H1 (cell line): ENCODE measurements at regions not wholly inside any gene's neighbourhood (a gene's known extent, or its start where the extent isn't known, plus 50 kb on each side); places are given as distances from the start of the nearest gene placed in this dataset.

Experiments used
- CTCF ChIA-PET: fragments of 300-600 bp; sonication (Branson Sonifier 250); formaldehyde crosslinking; loops from one replicate; lab custom pipeline; 2021; ENCODE audit not compliant: partially characterized antibody; lab: Charles Lee
- POLR2A ChIA-PET: fragments of 300-600 bp; sonication (Branson Sonifier 250); formaldehyde crosslinking; loops from one replicate; lab custom pipeline; 2021; ENCODE audit warnings: inconsistent platforms; ENCODE audit not compliant: partially characterized antibody; lab: Charles Lee
- DNase-seq, 2 experiments: peaks; one replicate each; pipeline versions ENCODE4 v3.0.0 to v3.0.0-alpha.2; 2010 to 2022; ENCODE audit warnings: low spot score in 2 of 2, low read depth in 1 of 2, mixed read lengths in 1 of 2
- FAIRE-seq: peaks from 2 replicates; lab custom pipeline; 2011; peaks lifted over from hg19 to GRCh38; lab: Jason Lieb, UNC
- H2AFZ ChIP-seq: 2 replicates; pipeline ENCODE4 v1.8.1; 2012; ENCODE audit warnings: low read length, inconsistent platforms
- H2AK5ac ChIP-seq: 2 replicates; pipeline ENCODE4 v1.6.1; 2013; ENCODE audit warnings: low read depth, low read length
- H2BK120ac ChIP-seq: replicated peaks from 2 replicates; pipeline ENCODE3; 2013; ENCODE audit warnings: low read depth, low read length, inconsistent platforms
- H2BK12ac ChIP-seq: 2 replicates; pipeline ENCODE4 v1.6.1; 2013; ENCODE audit warnings: low read depth, low read length
- H2BK15ac ChIP-seq: 2 replicates; pipeline ENCODE4 v1.6.1; 2013; ENCODE audit warnings: low read length
- H2BK20ac ChIP-seq: 2 replicates; pipeline ENCODE4 v1.6.1; 2013; ENCODE audit warnings: low read length
- H2BK5ac ChIP-seq: 2 replicates; pipeline ENCODE4 v1.6.1; 2013; ENCODE audit warnings: low read depth, low read length
- H3K14ac ChIP-seq: 2 replicates; pipeline ENCODE4 v1.6.1; 2013; ENCODE audit warnings: inconsistent platforms; ENCODE audit not compliant: insufficient read length
- H3K18ac ChIP-seq: 2 replicates; pipeline ENCODE4 v1.6.1; 2013; ENCODE audit warnings: low read length; ENCODE audit errors: extremely low read depth
- H3K23ac ChIP-seq: 2 replicates; pipeline ENCODE4 v1.6.1; 2013; ENCODE audit warnings: inconsistent platforms; ENCODE audit not compliant: insufficient read length
- H3K23me2 ChIP-seq: 2 replicates; pipeline ENCODE4 v1.6.1; 2013; ENCODE audit warnings: low read depth, low read length
- H3K27ac ChIP-seq: 2 replicates; pipeline ENCODE4 v1.6.1; 2011; ENCODE audit warnings: low read depth, low read length, inconsistent platforms
- H3K27me3 ChIP-seq, 4 experiments: replicated peaks in 1 of 4; 1 replicate in 1 of 4; 2 replicates in 3 of 4; pipeline versions ENCODE4 v1.6.1 to v1.8.1; 2011 to 2013; ENCODE audit warnings: low read length in 3 of 4, mild to moderate bottlenecking in 3 of 4, inconsistent platforms in 2 of 4, mixed read lengths in 2 of 4, moderate library complexity in 1 of 4; ENCODE audit not compliant: control insufficient read depth in 3 of 4, insufficient read depth in 3 of 4; ENCODE audit errors: extremely low read depth in 1 of 4
- H3K36me3 ChIP-seq, 4 experiments: 2 replicates each; pipeline versions ENCODE4 v1.6.1 to v1.8.1; 2011 to 2013; ENCODE audit warnings: mild to moderate bottlenecking in 4 of 4, low read length in 3 of 4, moderate library complexity in 2 of 4, control low read depth in 1 of 4, inconsistent platforms in 1 of 4; ENCODE audit not compliant: insufficient read depth in 4 of 4, control insufficient read depth in 2 of 4
- H3K4ac ChIP-seq: replicated peaks from 2 replicates; pipeline ENCODE3; 2013; ENCODE audit warnings: low read length, low read depth, mixed read lengths, inconsistent platforms; ENCODE audit not compliant: insufficient read length
- H3K4me1 ChIP-seq, 4 experiments: replicated peaks in 1 of 4; 1 replicate in 1 of 4; 2 replicates in 3 of 4; pipeline versions ENCODE4 v1.6.1 to v1.8.1; 2011 to 2013; ENCODE audit warnings: low read length in 3 of 4, inconsistent platforms in 2 of 4, mixed read lengths in 1 of 4; ENCODE audit not compliant: insufficient read depth in 4 of 4, control insufficient read depth in 3 of 4
- H3K4me2 ChIP-seq, 2 experiments: 2 replicates each; pipeline versions ENCODE4 v1.6.1 to v1.8.1; 2011 to 2013; ENCODE audit warnings: low read depth in 2 of 2, low read length in 2 of 2, control low read depth in 1 of 2, inconsistent platforms in 1 of 2, mild to moderate bottlenecking in 1 of 2; ENCODE audit not compliant: insufficient read depth in 1 of 2
- H3K4me3 ChIP-seq, 4 experiments: fragments of 200-600, 300-600 bp in 1 of 4; sonication (generic), shearing (Covaris generic), sonication (Bioruptor Twin) in 1 of 4; 2 replicates each; pipeline versions ENCODE4 v1.5.1 to v1.8.1; 2011 to 2016; ENCODE audit warnings: low read length in 4 of 4, low read depth in 3 of 4, control low read depth in 2 of 4, inconsistent platforms in 2 of 4, mild to moderate bottlenecking in 2 of 4, mixed read lengths in 1 of 4, moderate library complexity in 1 of 4; ENCODE audit not compliant: insufficient read depth in 2 of 4; ENCODE audit errors: extremely low read depth in 1 of 4
- H3K56ac ChIP-seq: replicated peaks from 2 replicates; pipeline ENCODE3; 2013; ENCODE audit warnings: low read depth, mild to moderate bottlenecking, mixed read lengths, low read length, inconsistent platforms; ENCODE audit not compliant: insufficient read length
- H3K79me1 ChIP-seq: 2 replicates; pipeline ENCODE4 v1.6.1; 2013; ENCODE audit warnings: low read depth, low read length, control low read depth
- H3K79me2 ChIP-seq, 2 experiments: 2 replicates each; pipeline versions ENCODE4 v1.6.1 to v1.8.1; 2012 to 2013; ENCODE audit warnings: low read length in 2 of 2, mild to moderate bottlenecking in 2 of 2, inconsistent platforms in 1 of 2; ENCODE audit not compliant: insufficient read depth in 2 of 2, control insufficient read depth in 1 of 2
- H3K9ac ChIP-seq, 4 experiments: replicated peaks in 1 of 4; 1 replicate in 1 of 4; 2 replicates in 3 of 4; pipeline versions ENCODE4 v1.6.1 to v1.8.1; 2011 to 2013; ENCODE audit warnings: low read depth in 3 of 4, low read length in 3 of 4, control low read depth in 2 of 4, mild to moderate bottlenecking in 2 of 4, moderate library complexity in 2 of 4, inconsistent platforms in 1 of 4; ENCODE audit errors: extremely low read depth in 1 of 4
- H3K9me3 ChIP-seq, 2 experiments: 2 replicates each; pipeline versions ENCODE4 v1.6.1 to v1.8.1; 2012 to 2013; ENCODE audit warnings: mild to moderate bottlenecking in 2 of 2, moderate library complexity in 2 of 2, control low read depth in 1 of 2, inconsistent platforms in 1 of 2, low read depth in 1 of 2, low read length in 1 of 2, mixed read lengths in 1 of 2; ENCODE audit not compliant: insufficient read depth in 2 of 2
- H4K20me1 ChIP-seq, 2 experiments: replicated peaks in 1 of 2; 2 replicates each; pipeline versions ENCODE3 to v1.8.1; 2011 to 2013; ENCODE audit warnings: inconsistent platforms in 2 of 2, low read length in 2 of 2, mild to moderate bottlenecking in 1 of 2; ENCODE audit not compliant: insufficient read depth in 2 of 2, control insufficient read depth in 1 of 2
- H4K5ac ChIP-seq: 2 replicates; pipeline ENCODE4 v1.6.1; 2013; ENCODE audit warnings: low read length, low read depth, mixed read lengths, inconsistent platforms; ENCODE audit not compliant: insufficient read length
- H4K8ac ChIP-seq: 2 replicates; pipeline ENCODE4 v1.8.0; 2013; ENCODE audit warnings: mild to moderate bottlenecking, moderate library complexity, low read length, inconsistent platforms; ENCODE audit not compliant: insufficient read depth; ENCODE audit errors: extremely low read depth
- H4K91ac ChIP-seq: replicated peaks from 2 replicates; pipeline ENCODE3; 2013; ENCODE audit warnings: low read length, mixed read lengths, inconsistent platforms; ENCODE audit not compliant: insufficient read length
- ASH2L ChIP-seq: fragments of 200-600, 300-600 bp; sonication (generic); IDR thresholded peaks from one replicate; pipeline ENCODE4 v1.7.1; 2017; ENCODE audit warnings: low read length
- CTBP2 ChIP-seq: IDR thresholded peaks from 2 replicates; pipeline ENCODE4 v1.7.0; 2011; ENCODE audit warnings: borderline replicate concordance, mild to moderate bottlenecking, moderate library complexity, mixed read lengths, low read length; ENCODE audit not compliant: insufficient read depth, insufficient read length
- CTCF ChIP-seq, 3 experiments: IDR thresholded peaks; 1 replicate in 2 of 3; 2 replicates in 1 of 3; pipeline versions ENCODE4 v1.5.1 to v1.6.1; 2011; ENCODE audit warnings: low read length in 3 of 3, mild to moderate bottlenecking in 3 of 3, inconsistent platforms in 2 of 3, low read depth in 1 of 3, moderate library complexity in 1 of 3; ENCODE audit not compliant: insufficient read depth in 1 of 3; ENCODE audit errors: control extremely low read depth in 1 of 3
- EP300 ChIP-seq, 2 experiments: IDR thresholded peaks; 1 replicate in 1 of 2; 2 replicates in 1 of 2; pipeline ENCODE4 v1.6.1; 2011 to 2012; ENCODE audit warnings: low read depth in 2 of 2, low read length in 2 of 2, mild to moderate bottlenecking in 2 of 2, borderline replicate concordance in 1 of 2, inconsistent platforms in 1 of 2, moderate library complexity in 1 of 2
- KDM1A ChIP-seq: fragments of 200-600, 300-600 bp; sonication (generic); IDR thresholded peaks from 2 replicates; pipeline ENCODE4 v1.7.1; 2016; ENCODE audit warnings: mild to moderate bottlenecking, low read length, borderline replicate concordance
- MAFK ChIP-seq: IDR thresholded peaks from 2 replicates; pipeline ENCODE4 v1.6.1; 2012; ENCODE audit warnings: low read depth, mild to moderate bottlenecking, improper control_type of control experiment, low read length
- RFX5 ChIP-seq: IDR thresholded peaks from 2 replicates; pipeline ENCODE4 v1.6.1; 2011; ENCODE audit warnings: low read depth, low read length, improper control_type of control experiment, borderline replicate concordance
- SIN3A ChIP-seq, 2 experiments: IDR thresholded peaks in 1 of 2; conservative IDR thresholded peaks in 1 of 2; 2 replicates each; pipeline ENCODE4 v1.6.1; 2011 to 2012; ENCODE audit warnings: low read length in 2 of 2, improper control_type of control experiment in 1 of 2, low read depth in 1 of 2, mild to moderate bottlenecking in 1 of 2
- SIRT6 ChIP-seq: IDR thresholded peaks from one replicate; pipeline ENCODE4 v1.7.1; 2012; ENCODE audit warnings: low read length, inconsistent platforms
- SP4 ChIP-seq: IDR thresholded peaks from 2 replicates; pipeline ENCODE4 v1.6.1; 2012; ENCODE audit warnings: low read length, inconsistent platforms
- SUZ12 ChIP-seq: fragments of 200-600 bp; sonication (generic); IDR thresholded peaks from 2 replicates; pipeline ENCODE4 v1.6.1; 2012; ENCODE audit warnings: mild to moderate bottlenecking, inconsistent platforms, low read length, moderate library complexity, mixed read lengths
- TCF12 ChIP-seq: IDR thresholded peaks from 2 replicates; pipeline ENCODE4 v1.6.1; 2011; ENCODE audit warnings: low read depth, mild to moderate bottlenecking, low read length
- WGBS, 2 experiments: shearing (Covaris generic) in 1 of 2; methylation state at CpG; one replicate each; pipeline versions ENCODE4 v1.1.6 to v1.1.7; 2013 to 2015; ENCODE audit warnings: low lambda C conversion rate in 2 of 2, mixed read lengths in 2 of 2, inconsistent platforms in 1 of 2, low coverage in 1 of 2, missing lambda C conversion rate in 1 of 2; ENCODE audit not compliant: insufficient replicate concordance in 2 of 2, insufficient coverage in 1 of 2, insufficient read length in 1 of 2; ENCODE audit errors: extremely low coverage in 1 of 2, missing lambda C conversion rate in 1 of 2; 5-methylcytosine and 5-hydroxymethylcytosine counted together

GRCh38 chr16:13665876-13666275 lies 254.1 kb upstream of the ERCC4 start:
- Histone ChIP-seq H3K9ac (no peak overlapping the region), H3K56ac (no peak overlapping the region), H2BK120ac (no peak overlapping the region), H3K4me3 (no peak overlapping the region), H3K36me3 (no peaks in the 10 kb centered on the region), H3K27me3 (no peaks in the 10 kb centered on the region), H3K9me3 (no peaks in the 10 kb centered on the region; a peak in 1 of 4 replicates), H3K4me2 (no peak overlapping the region), H4K91ac (no peak overlapping the region), H2BK20ac (no peak overlapping the region), H4K20me1 (no peaks in the 10 kb centered on the region), H2BK5ac (no peak overlapping the region), H3K79me2 (no peaks in the 10 kb centered on the region), H3K4me1 (no peaks in the 10 kb centered on the region), H3K14ac (no peak overlapping the region), H3K4ac (no peak overlapping the region), H2BK15ac (no peak overlapping the region), H3K23me2 (no peaks in the 10 kb centered on the region), H3K79me1 (no peaks in the 10 kb centered on the region), H4K8ac (no peak overlapping the region), H2AFZ (no peak overlapping the region), H2BK12ac (no peak overlapping the region), H4K5ac (no peak overlapping the region), H3K23ac (no peak overlapping the region), H3K18ac (no peak overlapping the region), H2AK5ac (no peak overlapping the region), H3K27ac (no peak overlapping the region)
- no peak for DNase-seq
- TF ChIP-seq SIN3A (conservative IDR thresholded peaks at IDR 0.05 in 1 of 2, IDR thresholded peaks at IDR 0.05 in 1 of 2; ENCODE audit: low read depth in 1 of 2, low read length in 2 of 2) (no peak), KDM1A (no peak), MAFK (no peak), SUZ12 (no peak), CTBP2 (no peak), TCF12 (no peak), RFX5 (no peak), CTCF (IDR thresholded peaks at IDR 0.05; ENCODE audit: control extremely low read depth in 1 of 3, insufficient read depth in 1 of 3, low read depth in 1 of 3, low read length in 3 of 3) (no peak), ASH2L (no peak), SP4 (no peak), SIRT6 (no peak), EP300 (IDR thresholded peaks at IDR 0.05; ENCODE audit: borderline replicate concordance in 1 of 2, low read depth in 2 of 2, low read length in 2 of 2) (no peak)
- ChIA-PET POLR2A (no interaction called here), CTCF (interaction anchor here (1.0 kb wide), 2 partner anchors 21 to 154 kb away, joined by 3 read pairs; no protein-coding TSS in a partner anchor)
- no peak for FAIRE-seq
- 58% methylated on average over 1 of the region's 1 CpG; no CpG with 5 or more reads in 1 of the 2 experiments for WGBS, 2 experiments
